ENCODE measurements at regions not wholly inside any gene's neighbourhood (a gene's known extent, or its start where the extent isn't known, plus 50 kb on each side); places are given as distances from the start of the nearest gene placed in this dataset.

DNA sequence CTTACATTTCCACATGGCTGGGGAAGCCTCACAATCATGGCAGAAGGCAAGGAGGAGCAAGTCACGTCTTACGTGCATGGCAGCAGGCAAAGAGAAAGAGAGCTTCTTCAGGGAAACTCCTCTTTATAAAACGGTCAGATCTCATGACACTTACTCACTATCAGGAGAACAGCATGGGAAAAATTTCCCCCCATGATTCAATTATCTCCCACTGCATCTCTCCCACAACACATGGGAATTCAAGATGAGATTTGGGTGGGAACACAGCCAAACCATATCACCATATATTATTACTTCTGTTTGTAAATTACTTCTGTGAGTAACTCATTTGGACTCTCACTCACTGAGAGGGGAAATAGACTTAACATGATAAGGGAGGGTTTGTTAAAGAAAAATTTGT lies 1496.8 kb upstream of the TMEM132C start:
- no peak for DNase-seq (ENCODE audit: low read depth)
- Histone ChIP-seq H3K4me3 (ENCODE audit: low read depth, low read length) (no peak overlapping the region), H3K27me3 (ENCODE audit: control insufficient read depth, insufficient read depth, low read length) (no peaks in the 10 kb centered on the region), H3K36me3 (ENCODE audit: control insufficient read depth, insufficient read depth, low read length) (no peaks in the 10 kb centered on the region)
- TF ChIP-seq, protein P1, sequence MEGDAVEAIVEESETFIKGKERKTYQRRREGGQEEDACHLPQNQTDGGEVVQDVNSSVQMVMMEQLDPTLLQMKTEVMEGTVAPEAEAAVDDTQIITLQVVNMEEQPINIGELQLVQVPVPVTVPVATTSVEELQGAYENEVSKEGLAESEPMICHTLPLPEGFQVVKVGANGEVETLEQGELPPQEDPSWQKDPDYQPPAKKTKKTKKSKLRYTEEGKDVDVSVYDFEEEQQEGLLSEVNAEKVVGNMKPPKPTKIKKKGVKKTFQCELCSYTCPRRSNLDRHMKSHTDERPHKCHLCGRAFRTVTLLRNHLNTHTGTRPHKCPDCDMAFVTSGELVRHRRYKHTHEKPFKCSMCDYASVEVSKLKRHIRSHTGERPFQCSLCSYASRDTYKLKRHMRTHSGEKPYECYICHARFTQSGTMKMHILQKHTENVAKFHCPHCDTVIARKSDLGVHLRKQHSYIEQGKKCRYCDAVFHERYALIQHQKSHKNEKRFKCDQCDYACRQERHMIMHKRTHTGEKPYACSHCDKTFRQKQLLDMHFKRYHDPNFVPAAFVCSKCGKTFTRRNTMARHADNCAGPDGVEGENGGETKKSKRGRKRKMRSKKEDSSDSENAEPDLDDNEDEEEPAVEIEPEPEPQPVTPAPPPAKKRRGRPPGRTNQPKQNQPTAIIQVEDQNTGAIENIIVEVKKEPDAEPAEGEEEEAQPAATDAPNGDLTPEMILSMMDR (IDR thresholded peaks at IDR 0.05; ENCODE audit: insufficient read depth, low read length, poor library complexity, severe bottlenecking): no peak

DNA sequence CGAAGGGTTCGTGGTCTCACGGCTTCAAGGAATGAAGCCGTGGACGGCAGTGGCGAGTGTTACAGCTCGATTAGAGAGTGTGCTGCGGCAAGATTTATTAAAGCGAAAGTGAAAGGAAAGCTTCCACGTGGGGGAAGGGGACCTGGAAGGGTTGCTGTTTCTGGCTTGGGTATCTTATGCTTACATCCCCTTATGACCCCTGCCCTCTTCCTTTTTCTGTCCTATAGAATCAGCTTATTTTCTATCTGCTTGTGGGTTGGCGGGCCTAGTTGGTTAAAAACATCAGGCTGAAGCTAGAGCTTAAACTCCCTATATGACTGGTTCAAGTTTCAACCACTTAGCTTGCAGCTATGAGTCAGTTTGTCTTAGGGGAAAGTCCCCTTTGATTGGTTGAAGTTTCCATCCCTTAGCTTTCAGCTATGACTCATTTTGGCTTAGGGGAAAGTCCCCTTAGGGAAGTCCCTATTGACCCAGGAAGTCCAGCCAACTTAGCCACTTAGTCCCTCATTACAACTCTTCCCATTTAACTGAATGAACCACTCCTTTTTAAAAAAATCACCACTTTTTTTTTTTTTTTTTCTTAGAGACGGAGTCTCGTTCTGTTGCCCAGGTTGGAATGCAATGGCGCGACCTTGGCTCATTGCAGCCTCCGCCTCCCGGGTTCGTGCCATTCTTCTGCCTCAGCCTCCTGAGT lies 1494.7 kb upstream of the TMEM132C start:
- TF ChIP-seq, protein P1 (IDR thresholded peaks at IDR 0.05; ENCODE audit: insufficient read depth, low read length, poor library complexity, severe bottlenecking): no peak
- H3K27me3 ChIP-seq (ENCODE audit: control insufficient read depth, insufficient read depth, low read length): no peaks in the 10 kb centered on the region
- no peak overlapping the region for H3K4me3 ChIP-seq (ENCODE audit: low read depth, low read length)
- peak; percentile 75 for DNase-seq (ENCODE audit: low read depth)
- H3K36me3 ChIP-seq (ENCODE audit: control insufficient read depth, insufficient read depth, low read length): no peaks in the 10 kb centered on the region

DNA sequence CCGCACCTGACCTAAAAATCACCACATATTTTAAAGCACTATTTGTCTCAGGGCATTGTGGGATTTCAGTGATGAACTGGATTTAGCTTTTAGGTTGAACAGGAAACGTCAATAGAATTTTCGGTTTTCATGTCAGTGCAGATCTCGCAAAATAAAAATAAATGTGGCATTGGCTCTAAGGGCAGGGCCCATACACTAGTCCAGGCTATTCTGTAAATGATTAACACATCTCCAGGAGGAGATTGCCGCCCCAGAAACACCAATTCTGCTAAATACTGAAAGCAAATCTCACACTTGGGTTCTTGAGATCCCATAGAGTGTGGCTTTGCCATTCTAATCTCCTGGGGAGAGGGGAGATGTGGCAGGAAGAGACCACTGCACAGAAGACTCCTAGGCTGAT lies 1494.0 kb upstream of the TMEM132C start:
- H3K4me3 ChIP-seq (ENCODE audit: low read depth, low read length): no peak overlapping the region
- DNase-seq (ENCODE audit: low read depth): no peak
- no peaks in the 10 kb centered on the region for H3K27me3 ChIP-seq (ENCODE audit: control insufficient read depth, insufficient read depth, low read length)
- TF ChIP-seq, protein P1 (IDR thresholded peaks at IDR 0.05; ENCODE audit: insufficient read depth, low read length, poor library complexity, severe bottlenecking): no peak
- no peaks in the 10 kb centered on the region for H3K36me3 ChIP-seq (ENCODE audit: control insufficient read depth, insufficient read depth, low read length)

DNA sequence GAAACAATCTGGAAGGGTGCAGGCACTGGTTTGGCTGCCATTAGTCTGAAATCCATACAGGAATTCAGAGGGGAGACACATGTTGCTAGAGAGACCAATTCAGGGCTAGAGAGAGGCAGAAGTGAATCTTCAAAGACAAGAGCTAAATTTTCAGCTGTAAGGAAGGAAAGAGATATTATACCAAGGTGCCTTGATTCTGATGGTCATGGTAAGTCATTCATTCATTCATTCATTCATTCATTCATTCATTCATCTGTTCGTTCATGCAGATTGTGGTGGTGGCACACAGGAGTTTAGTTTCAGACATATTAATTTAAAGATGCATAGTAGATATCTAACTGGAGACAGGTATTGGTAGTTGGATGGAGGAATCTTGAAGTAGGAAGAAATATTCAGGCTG lies 1493.5 kb upstream of the TMEM132C start:
- no peaks in the 10 kb centered on the region for H3K27me3 ChIP-seq (ENCODE audit: control insufficient read depth, insufficient read depth, low read length)
- no peak for DNase-seq (ENCODE audit: low read depth)
- H3K4me3 ChIP-seq (ENCODE audit: low read depth, low read length): no peak overlapping the region
- no peaks in the 10 kb centered on the region for H3K36me3 ChIP-seq (ENCODE audit: control insufficient read depth, insufficient read depth, low read length)
- TF ChIP-seq, protein P1 (IDR thresholded peaks at IDR 0.05; ENCODE audit: insufficient read depth, low read length, poor library complexity, severe bottlenecking): no peak

DNA sequence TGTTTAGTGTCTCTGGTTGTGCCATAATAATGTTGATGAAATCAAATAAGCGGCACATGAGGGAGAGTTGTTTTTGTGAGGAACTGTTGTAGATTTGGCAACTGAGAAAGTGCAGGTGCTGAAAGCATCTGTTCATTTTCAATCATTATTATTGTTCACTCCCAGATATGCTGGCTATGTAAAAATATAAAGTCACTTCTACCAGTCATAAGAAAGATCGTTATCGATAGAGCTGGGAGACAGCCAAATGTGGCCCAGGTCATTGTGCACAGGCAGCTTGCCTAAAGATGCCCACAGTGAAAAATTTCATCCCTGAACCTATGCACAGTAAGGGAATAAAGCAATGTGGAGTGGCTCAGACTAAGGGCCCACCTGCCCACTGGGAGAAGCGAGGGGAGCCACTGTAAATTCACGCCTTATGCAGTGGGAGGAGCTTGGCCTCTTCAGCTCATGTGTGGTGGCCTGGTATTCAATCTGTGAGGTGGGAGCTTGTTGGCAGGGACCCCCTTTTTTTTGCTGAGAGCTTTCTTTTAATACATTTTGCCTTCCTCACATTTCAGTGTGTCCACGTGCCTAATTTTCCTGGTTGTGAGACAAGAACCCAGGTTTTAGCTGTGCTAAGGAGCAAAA lies 1490.8 kb upstream of the TMEM132C start:
- no peak for DNase-seq (ENCODE audit: low read depth)
- no peak overlapping the region for H3K4me3 ChIP-seq (ENCODE audit: low read depth, low read length)
- TF ChIP-seq, protein P1 (IDR thresholded peaks at IDR 0.05; ENCODE audit: insufficient read depth, low read length, poor library complexity, severe bottlenecking): no peak
- H3K27me3 ChIP-seq (ENCODE audit: control insufficient read depth, insufficient read depth, low read length): no peaks in the 10 kb centered on the region
- no peaks in the 10 kb centered on the region for H3K36me3 ChIP-seq (ENCODE audit: control insufficient read depth, insufficient read depth, low read length)

DNA sequence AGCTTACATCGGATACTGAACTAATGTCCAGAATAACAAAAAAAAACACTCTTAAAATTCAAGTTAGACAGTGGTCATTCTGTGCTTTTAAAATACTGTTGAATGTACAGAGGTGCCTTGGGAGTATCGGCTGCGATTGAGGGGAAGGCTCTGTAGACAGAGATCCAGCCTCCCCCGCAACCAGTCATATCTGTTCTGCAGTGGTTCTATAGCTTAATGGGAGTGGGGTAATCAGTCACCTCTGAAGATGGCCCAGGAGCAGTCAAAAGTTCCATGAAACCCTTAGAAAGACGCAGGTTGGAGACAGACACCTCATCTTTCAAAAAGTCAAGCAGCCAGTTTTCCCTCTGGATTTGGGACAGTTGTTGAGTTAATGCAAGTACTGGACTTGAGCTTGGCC lies 1486.6 kb upstream of the TMEM132C start:
- H3K4me3 ChIP-seq (ENCODE audit: low read depth, low read length): no peak overlapping the region
- H3K27me3 ChIP-seq (ENCODE audit: control insufficient read depth, insufficient read depth, low read length): no peaks in the 10 kb centered on the region
- TF ChIP-seq, protein P1 (IDR thresholded peaks at IDR 0.05; ENCODE audit: insufficient read depth, low read length, poor library complexity, severe bottlenecking): no peak
- H3K36me3 ChIP-seq (ENCODE audit: control insufficient read depth, insufficient read depth, low read length): no peaks in the 10 kb centered on the region
- no peak for DNase-seq (ENCODE audit: low read depth)
